Uterus (tissue), 3 donors: ENCODE measurements at regions not wholly inside any gene's neighbourhood (a gene's known extent, or its start where the extent isn't known, plus 50 kb on each side); places are given as distances from the start of the nearest gene placed in this dataset.

Source experiments
- DNase-seq, 2 donors: peaks; one replicate each; pipeline ENCODE4 v3.0.0-alpha.2; 2019 to 2020
- H3K27ac ChIP-seq, 2 donors: fragments of 200-600 bp; sonication (generic); 1 replicate in 1 of 2; 2 replicates in 1 of 2; pipeline ENCODE4 v1.5.1; 2016 to 2018
- H3K27me3 ChIP-seq, 2 donors: fragments of 200-600 bp; sonication (generic); one replicate each; pipeline ENCODE4 v1.5.1; 2018 to 2019; ENCODE audit warnings: control low read depth in 1 of 2
- H3K36me3 ChIP-seq, 2 donors: fragments of 200-600 bp; sonication (generic); one replicate each; pipeline ENCODE4 v1.5.1; 2019; ENCODE audit warnings: control low read depth in 1 of 2
- H3K4me1 ChIP-seq, 2 donors: fragments of 200-600 bp; sonication (generic); one replicate each; pipeline ENCODE4 v1.5.1; 2018 to 2019; ENCODE audit warnings: control low read depth in 1 of 2
- H3K4me3 ChIP-seq, 2 donors: fragments of 200-600 bp; sonication (generic); 1 replicate in 1 of 2; 2 replicates in 1 of 2; pipeline ENCODE4 v1.5.1; 2018 to 2019; ENCODE audit warnings: mild to moderate bottlenecking in 1 of 2
- H3K9me3 ChIP-seq, 2 donors: fragments of 200-600 bp; sonication (generic); one replicate each; pipeline ENCODE4 v1.5.1; 2019; ENCODE audit warnings: control low read depth in 1 of 2
- POLR2A ChIP-seq, 2 donors: fragments of 450-650 bp; IDR thresholded peaks; one replicate each; pipeline ENCODE4 v1.6.1; 2016; ENCODE audit warnings: antibody characterized with exemption in 2 of 2, mild to moderate bottlenecking in 1 of 2, moderate library complexity in 1 of 2
- intact Hi-C: fragments of 100-400 bp; cut with DNase I; formaldehyde crosslinking; loops from one replicate; pipeline ENCODE4 v1.15.1; 2023; ENCODE audit warnings: low total_unique reads
- TF ChIP-seq, protein P1 (sequence below), 4 experiments: fragments of 200-600 bp in 2 of 4; fragments of 450-650 bp in 2 of 4; sonication (generic) in 2 of 4; IDR thresholded peaks; one replicate each; pipeline ENCODE4 v1.5.1; 2016 to 2019; ENCODE audit warnings: antibody characterized with exemption in 4 of 4, mild to moderate bottlenecking in 2 of 4, moderate library complexity in 1 of 4
- donor health status: DM: yes; HTN: yes; CAD: no.

DNA sequence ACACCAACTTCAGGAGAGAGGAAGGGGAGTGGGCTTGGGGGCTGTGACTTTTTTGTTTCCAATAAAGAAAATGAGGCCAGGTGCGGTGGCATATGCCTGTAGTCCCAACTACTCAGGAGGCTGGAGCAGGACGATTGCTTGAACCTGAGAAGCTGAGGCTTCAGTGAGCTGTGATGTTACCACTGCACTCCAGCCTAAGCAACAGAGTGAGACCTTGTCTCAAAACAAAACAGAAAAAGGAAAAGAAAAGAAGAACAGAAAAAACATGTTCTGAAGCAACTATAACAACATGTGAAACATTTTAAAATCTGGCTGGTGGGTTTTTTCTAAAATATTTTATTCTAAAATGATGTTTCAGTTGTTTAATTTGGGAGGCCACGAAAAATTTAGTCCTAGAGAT lies 554.0 kb upstream of the ZFHX3 start:
- DNase-seq, result no peak
- Histone ChIP-seq H3K27ac (no peak overlapping the region), H3K27me3 (no peaks in the 10 kb centered on the region), H3K4me3 (no peak overlapping the region), H3K4me1 (no peaks in the 10 kb centered on the region), H3K9me3 (no peaks in the 10 kb centered on the region), H3K36me3 (no peaks in the 10 kb centered on the region)
- TF ChIP-seq, protein P1, sequence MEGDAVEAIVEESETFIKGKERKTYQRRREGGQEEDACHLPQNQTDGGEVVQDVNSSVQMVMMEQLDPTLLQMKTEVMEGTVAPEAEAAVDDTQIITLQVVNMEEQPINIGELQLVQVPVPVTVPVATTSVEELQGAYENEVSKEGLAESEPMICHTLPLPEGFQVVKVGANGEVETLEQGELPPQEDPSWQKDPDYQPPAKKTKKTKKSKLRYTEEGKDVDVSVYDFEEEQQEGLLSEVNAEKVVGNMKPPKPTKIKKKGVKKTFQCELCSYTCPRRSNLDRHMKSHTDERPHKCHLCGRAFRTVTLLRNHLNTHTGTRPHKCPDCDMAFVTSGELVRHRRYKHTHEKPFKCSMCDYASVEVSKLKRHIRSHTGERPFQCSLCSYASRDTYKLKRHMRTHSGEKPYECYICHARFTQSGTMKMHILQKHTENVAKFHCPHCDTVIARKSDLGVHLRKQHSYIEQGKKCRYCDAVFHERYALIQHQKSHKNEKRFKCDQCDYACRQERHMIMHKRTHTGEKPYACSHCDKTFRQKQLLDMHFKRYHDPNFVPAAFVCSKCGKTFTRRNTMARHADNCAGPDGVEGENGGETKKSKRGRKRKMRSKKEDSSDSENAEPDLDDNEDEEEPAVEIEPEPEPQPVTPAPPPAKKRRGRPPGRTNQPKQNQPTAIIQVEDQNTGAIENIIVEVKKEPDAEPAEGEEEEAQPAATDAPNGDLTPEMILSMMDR (IDR thresholded peaks at IDR 0.05), result no peak
- TF ChIP-seq POLR2A (IDR thresholded peaks at IDR 0.05), result no peak
- intact Hi-C loops, result no loop called here

DNA sequence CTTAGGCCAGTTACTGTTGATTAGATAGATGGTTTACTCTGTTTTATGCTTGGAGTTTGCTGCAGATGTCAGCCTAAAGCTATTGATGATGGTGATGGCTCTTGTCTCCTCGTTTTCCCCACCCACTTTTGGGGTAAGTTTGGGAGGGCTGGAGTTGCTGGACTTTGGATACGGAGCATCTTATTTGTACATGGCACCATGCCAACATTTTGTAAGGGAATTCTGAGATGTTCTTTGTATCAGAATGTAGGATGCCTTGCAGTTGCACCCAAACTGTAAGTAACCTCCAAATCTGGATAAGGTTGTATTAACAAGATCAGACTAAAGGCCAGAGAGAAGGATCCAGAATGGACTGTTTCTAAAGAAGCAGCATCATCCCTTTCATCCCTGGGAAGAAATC lies 551.9 kb upstream of the ZFHX3 start:
- no peak for TF ChIP-seq POLR2A (IDR thresholded peaks at IDR 0.05)
- TF ChIP-seq, protein P1 (IDR thresholded peaks at IDR 0.05), result no peak
- H3K27me3 ChIP-seq, result no peaks in the 10 kb centered on the region
- no peaks in the 10 kb centered on the region for H3K4me1 ChIP-seq
- DNase-seq, result no peak
- no peak overlapping the region for H3K4me3 ChIP-seq
- no peaks in the 10 kb centered on the region for H3K9me3 ChIP-seq
- no peak overlapping the region for H3K27ac ChIP-seq
- no peaks in the 10 kb centered on the region for H3K36me3 ChIP-seq
- intact Hi-C loops, result no loop called here

DNA sequence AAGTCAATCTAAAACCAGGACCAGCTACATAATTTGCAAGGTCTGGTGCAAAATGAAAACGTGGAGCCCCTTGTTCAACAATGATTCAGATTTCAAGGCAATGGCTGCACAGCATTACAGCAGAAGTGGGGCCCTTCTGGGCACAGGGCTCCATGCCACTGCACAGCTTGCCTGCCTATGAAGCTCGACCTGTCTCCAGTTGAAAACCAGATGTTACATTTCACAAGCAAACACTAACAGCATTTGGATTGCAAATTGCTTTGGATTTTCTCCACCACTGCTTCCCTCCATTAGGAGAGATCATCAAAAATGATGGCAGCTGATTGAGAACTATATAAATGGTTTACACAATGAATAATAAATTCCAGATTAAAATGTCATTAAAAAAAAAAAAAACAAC lies 551.4 kb upstream of the ZFHX3 start:
- Histone ChIP-seq H3K9me3 (no peaks in the 10 kb centered on the region), H3K36me3 (no peaks in the 10 kb centered on the region), H3K27ac (no peak overlapping the region), H3K27me3 (no peaks in the 10 kb centered on the region), H3K4me1 (no peaks in the 10 kb centered on the region), H3K4me3 (no peak overlapping the region)
- intact Hi-C loops, result no loop called here
- TF ChIP-seq, protein P1 (IDR thresholded peaks at IDR 0.05), result no peak
- TF ChIP-seq POLR2A (IDR thresholded peaks at IDR 0.05), result no peak
- no peak for DNase-seq

DNA sequence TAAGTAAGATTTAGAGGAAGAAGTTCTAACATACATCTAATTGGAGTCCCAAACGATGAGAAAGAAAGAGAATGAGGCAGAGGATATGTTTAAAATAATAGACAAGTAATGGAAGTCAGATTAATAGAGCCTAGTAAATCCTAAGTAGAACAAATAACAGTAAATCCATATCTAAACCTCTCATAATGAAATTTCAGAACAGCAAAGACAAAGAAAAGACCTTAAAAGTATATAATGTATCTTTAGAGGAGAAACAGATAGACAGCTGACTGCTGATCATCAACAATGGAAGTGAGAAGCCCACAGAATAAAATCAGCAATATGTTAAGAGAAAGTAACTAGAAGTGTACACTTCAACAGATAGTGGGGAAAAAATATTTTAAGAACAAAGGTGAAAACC lies 536.2 kb upstream of the ZFHX3 start:
- no peak for DNase-seq
- no peak for TF ChIP-seq POLR2A (IDR thresholded peaks at IDR 0.05)
- TF ChIP-seq, protein P1 (IDR thresholded peaks at IDR 0.05), result no peak
- intact Hi-C loops, result no loop called here
- Histone ChIP-seq H3K27ac (no peak overlapping the region), H3K4me3 (no peak overlapping the region), H3K36me3 (no peaks in the 10 kb centered on the region), H3K27me3 (no peaks in the 10 kb centered on the region), H3K9me3 (no peaks in the 10 kb centered on the region), H3K4me1 (no peaks in the 10 kb centered on the region)

DNA sequence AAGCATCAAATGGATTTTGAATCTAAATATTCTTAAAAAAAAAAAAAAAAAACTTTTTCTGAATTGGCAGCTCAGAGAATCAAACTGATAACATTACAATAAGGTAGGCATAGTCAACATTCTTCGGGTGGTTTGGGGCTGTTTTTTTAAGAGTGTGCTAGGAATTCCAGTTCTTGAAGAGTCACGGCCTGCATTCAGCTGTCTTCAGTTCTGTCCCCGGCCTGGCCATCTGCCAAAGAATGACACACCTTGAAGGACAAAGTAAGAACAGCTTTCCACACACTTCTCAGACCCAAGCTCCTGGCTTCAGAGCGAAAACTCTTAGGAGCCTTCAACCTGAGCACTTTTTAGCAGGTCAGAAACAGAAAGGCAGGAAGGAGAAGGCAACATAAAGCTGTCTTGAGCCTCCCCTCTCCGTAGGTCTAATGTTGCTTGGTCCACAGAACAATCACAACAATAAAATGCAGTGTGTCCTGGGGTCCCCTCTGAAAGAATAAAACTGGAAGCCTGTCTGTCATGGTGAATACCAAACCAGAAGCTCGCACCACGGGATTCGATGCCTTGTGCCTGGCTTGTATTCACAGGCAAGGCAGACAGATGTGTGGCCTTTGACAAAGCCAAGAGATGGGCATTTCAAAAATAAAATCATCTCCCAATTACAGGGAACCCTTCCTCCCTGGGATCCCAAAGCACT lies 524.4 kb upstream of the ZFHX3 start:
- no peak overlapping the region for H3K27ac ChIP-seq
- H3K27me3 ChIP-seq, result no peaks in the 10 kb centered on the region
- TF ChIP-seq POLR2A (IDR thresholded peaks at IDR 0.05), result no peak
- TF ChIP-seq, protein P1 (IDR thresholded peaks at IDR 0.05), result no peak

More for the DNA sequence above, 524.4 kb upstream of the ZFHX3 start:
- intact Hi-C loops, result no loop called here
- Histone ChIP-seq H3K36me3 (no peaks in the 10 kb centered on the region), H3K9me3 (no peaks in the 10 kb centered on the region), H3K4me1 (no peaks in the 10 kb centered on the region), H3K4me3 (no peak overlapping the region)
- DNase-seq, result no peak
